ENCODE measurements at regions not wholly inside any gene's neighbourhood (a gene's known extent, or its start where the extent isn't known, plus 50 kb on each side); places are given as distances from the start of the nearest gene placed in this dataset.
"Not testable (repeated sequence)": the region's sequence is repeated elsewhere in the genome, so short reads cannot be mapped to it uniquely, and the experiment has no call there.

- DNase-seq, result no peak
Observed at GRCh38 chr9:97773723-97774122, 76.6 kb upstream of the XPA start.

- DNase-seq, result no peak
Observed at GRCh38 chr9:97774673-97775072, 77.5 kb upstream of the XPA start.

- DNase-seq, result not testable (repeated sequence)
Observed at GRCh38 chr9:97778740-97779139, 74.3 kb upstream of the FOXE1 start.

GRCh38 chr9:97779608-97780007 lies 73.4 kb upstream of the FOXE1 start:
- DNase-seq, result no peak

GRCh38 chr9:97781902-97782301 lies 71.1 kb upstream of the FOXE1 start:
- DNase-seq, result no peak

GRCh38 chr9:97786341-97786740 lies 66.7 kb upstream of the FOXE1 start:
- no peak for DNase-seq

GRCh38 chr9:97787551-97787950 lies 65.5 kb upstream of the FOXE1 start:
- no peak for DNase-seq

GRCh38 chr9:97788763-97789663 lies 64.0 kb upstream of the FOXE1 start:
- no peak for DNase-seq

GRCh38 chr9:97790542-97790941 lies 62.5 kb upstream of the FOXE1 start:
- no peak for DNase-seq

- no peak for DNase-seq
Observed at GRCh38 chr9:97791542-97791941, 61.5 kb upstream of the FOXE1 start.

- DNase-seq, result no peak
Observed at GRCh38 chr9:97793067-97793466, 60.0 kb upstream of the FOXE1 start.

- DNase-seq, result no peak
Observed at GRCh38 chr9:97794666-97795065, 58.4 kb upstream of the FOXE1 start.

GRCh38 chr9:97796176-97796575 lies 56.9 kb upstream of the FOXE1 start:
- not testable (repeated sequence) for DNase-seq

GRCh38 chr9:97801180-97801579 lies 51.8 kb upstream of the FOXE1 start:
- DNase-seq, result no peak

GRCh38 chr9:97802276-97802675 lies 50.8 kb upstream of the FOXE1 start:
- no peak for DNase-seq

GRCh38 chr9:97803167-97804058 lies 49.6 kb upstream of the FOXE1 start:
- no peak for DNase-seq

Measured in skin of body (tissue), 1 donor.